ENCODE measurements at regions not wholly inside any gene's neighbourhood (a gene's known extent, or its start where the extent isn't known, plus 50 kb on each side); places are given as distances from the start of the nearest gene placed in this dataset.

GRCh38 chr1:93013145-93014065 is 52.1 kb upstream of the DIPK1A start:
- H3K79me2 ChIP-seq (ENCODE audit: insufficient read depth, low read length): no peaks in the 10 kb centered on the region
- H3K9ac ChIP-seq (ENCODE audit: low read depth, low read length, poor library complexity, severe bottlenecking): no peak overlapping the region
- H3K9me3 ChIP-seq (ENCODE audit: insufficient read depth, low read depth, low read length): no peaks in the 10 kb centered on the region
- H2AFZ ChIP-seq (ENCODE audit: low read length): no peak overlapping the region
- no peaks in the 10 kb centered on the region for H4K20me1 ChIP-seq (ENCODE audit: insufficient read depth, low read length, poor library complexity, severe bottlenecking)
- no peaks in the 10 kb centered on the region for H3K27me3 ChIP-seq (ENCODE audit: insufficient read depth, low read length, poor library complexity, severe bottlenecking)
- H3K4me3 ChIP-seq (ENCODE audit: low read length, poor library complexity, severe bottlenecking): no peak overlapping the region
- H3K36me3 ChIP-seq (ENCODE audit: insufficient read depth, low read length): no peaks in the 10 kb centered on the region
- H3K4me2 ChIP-seq (ENCODE audit: low read depth, low read length, poor library complexity, severe bottlenecking): no peak overlapping the region
- H3K4me1 ChIP-seq (ENCODE audit: insufficient read depth, low read length, poor library complexity, severe bottlenecking): peaks cover 10% of the 10 kb centered on the region
- TF ChIP-seq EZH2phosphoT487 (IDR thresholded peaks at IDR 0.05; ENCODE audit: borderline replicate concordance): no peak
- TF ChIP-seq CTCF (conservative IDR thresholded peaks at IDR 0.05; ENCODE audit: low read length): no peak
- H3F3A ChIP-seq (ENCODE audit: low read depth): no peaks in the 10 kb centered on the region
- H3K9me2 ChIP-seq (replicated peaks; ENCODE audit: low read depth, low read length): no peaks in the 10 kb centered on the region

DNA sequence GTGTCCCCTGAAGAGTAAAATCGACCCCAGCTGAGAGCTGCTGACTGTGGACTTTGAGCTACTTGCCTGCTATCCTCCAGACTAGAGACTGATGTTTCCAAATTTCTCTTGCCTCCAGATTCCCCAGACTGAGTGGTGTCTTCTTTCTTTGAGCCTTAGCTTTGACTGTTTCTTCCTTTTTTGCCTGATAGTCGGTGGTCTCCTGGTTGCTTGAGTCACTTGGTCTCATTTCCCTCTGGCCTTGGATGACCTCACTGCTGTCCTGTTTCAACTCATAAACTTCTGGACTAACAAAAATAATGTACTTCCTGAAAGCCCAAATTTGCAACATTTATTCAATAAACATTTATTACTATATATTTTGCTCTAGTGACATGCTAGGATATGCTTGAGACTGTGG is 52.9 kb upstream of the DIPK1A start:
- Histone ChIP-seq H3K9me2 (replicated peaks; ENCODE audit: low read depth, low read length) (no peaks in the 10 kb centered on the region), H3K9ac (ENCODE audit: low read depth, low read length, poor library complexity, severe bottlenecking) (no peak overlapping the region), H3F3A (ENCODE audit: low read depth) (no peaks in the 10 kb centered on the region), H3K79me2 (ENCODE audit: insufficient read depth, low read length) (no peaks in the 10 kb centered on the region), H3K4me1 (ENCODE audit: insufficient read depth, low read length, poor library complexity, severe bottlenecking) (peaks cover 10% of the 10 kb centered on the region), H3K36me3 (ENCODE audit: insufficient read depth, low read length) (no peaks in the 10 kb centered on the region), H3K9me3 (ENCODE audit: insufficient read depth, low read depth, low read length) (no peaks in the 10 kb centered on the region), H3K4me3 (ENCODE audit: low read length, poor library complexity, severe bottlenecking) (no peak overlapping the region), H3K27me3 (ENCODE audit: insufficient read depth, low read length, poor library complexity, severe bottlenecking) (no peaks in the 10 kb centered on the region), H4K20me1 (ENCODE audit: insufficient read depth, low read length, poor library complexity, severe bottlenecking) (no peaks in the 10 kb centered on the region), H2AFZ (ENCODE audit: low read length) (no peak overlapping the region), H3K4me2 (ENCODE audit: low read depth, low read length, poor library complexity, severe bottlenecking) (no peak overlapping the region)
- TF ChIP-seq CTCF (conservative IDR thresholded peaks at IDR 0.05; ENCODE audit: low read length) (no peak), EZH2phosphoT487 (IDR thresholded peaks at IDR 0.05; ENCODE audit: borderline replicate concordance) (no peak)

DNA sequence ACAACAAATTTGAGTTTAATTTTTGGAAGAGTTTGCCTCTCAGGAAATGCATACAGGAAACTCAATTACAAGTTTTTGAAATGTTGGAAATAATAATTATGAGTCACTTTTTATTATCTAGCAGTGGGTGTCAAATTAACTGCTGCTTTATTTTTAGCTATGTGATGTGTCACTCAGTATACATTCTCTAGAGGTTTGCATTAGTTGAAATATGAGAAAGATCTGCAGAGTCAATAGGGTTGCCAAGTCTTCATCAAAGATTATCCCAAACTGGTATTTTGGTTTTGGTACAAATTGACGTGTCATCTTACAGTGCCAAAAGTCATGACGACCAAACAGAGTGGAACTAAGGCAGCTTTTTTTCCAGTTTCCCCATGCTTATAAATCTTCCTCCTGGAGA is 54.3 kb upstream of the DIPK1A start:
- Histone ChIP-seq H3K36me3 (ENCODE audit: insufficient read depth, low read length) (no peaks in the 10 kb centered on the region), H3K9me3 (ENCODE audit: insufficient read depth, low read depth, low read length) (no peaks in the 10 kb centered on the region), H3K9me2 (replicated peaks; ENCODE audit: low read depth, low read length) (no peaks in the 10 kb centered on the region), H3K4me3 (ENCODE audit: low read length, poor library complexity, severe bottlenecking) (no peak overlapping the region), H2AFZ (ENCODE audit: low read length) (peak overlapping the region; percentile 50; the same call in 1 of the 2 replicates), H4K20me1 (ENCODE audit: insufficient read depth, low read length, poor library complexity, severe bottlenecking) (no peaks in the 10 kb centered on the region), H3K27me3 (ENCODE audit: insufficient read depth, low read length, poor library complexity, severe bottlenecking) (no peaks in the 10 kb centered on the region), H3K4me2 (ENCODE audit: low read depth, low read length, poor library complexity, severe bottlenecking) (peak overlapping the region; percentile 4), H3K79me2 (ENCODE audit: insufficient read depth, low read length) (no peaks in the 10 kb centered on the region), H3K4me1 (ENCODE audit: insufficient read depth, low read length, poor library complexity, severe bottlenecking) (peaks cover 10% of the 10 kb centered on the region), H3F3A (ENCODE audit: low read depth) (no peaks in the 10 kb centered on the region), H3K9ac (ENCODE audit: low read depth, low read length, poor library complexity, severe bottlenecking) (no peak overlapping the region)
- no peak for TF ChIP-seq EZH2phosphoT487 (IDR thresholded peaks at IDR 0.05; ENCODE audit: borderline replicate concordance)
- no peak for TF ChIP-seq CTCF (conservative IDR thresholded peaks at IDR 0.05; ENCODE audit: low read length)
